Gastroesophageal sphincter (tissue), 3 donors: ENCODE measurements at regions not wholly inside any gene's neighbourhood (a gene's known extent, or its start where the extent isn't known, plus 50 kb on each side); places are given as distances from the start of the nearest gene placed in this dataset.

Experiments used
- CTCF ChIP-seq, 4 experiments: fragments of 200-600 bp in 2 of 4; fragments of 450-650 bp in 2 of 4; sonication (generic) in 1 of 4; IDR thresholded peaks; one replicate each; pipeline ENCODE4 v1.5.1; 2017 to 2019; ENCODE audit warnings: antibody characterized with exemption in 4 of 4, mild to moderate bottlenecking in 2 of 4, moderate library complexity in 2 of 4
- EP300 ChIP-seq: sonication (generic); formaldehyde crosslinking; IDR thresholded peaks from one replicate; pipeline ENCODE4 v1.6.1; 2017; ENCODE audit warnings: antibody characterized with exemption, mild to moderate bottlenecking
- POLR2A ChIP-seq, 2 donors: fragments of 450-650 bp; IDR thresholded peaks; one replicate each; pipeline ENCODE4 v1.6.1; 2017; ENCODE audit warnings: antibody characterized with exemption in 2 of 2, mild to moderate bottlenecking in 2 of 2, moderate library complexity in 1 of 2
- POLR2AphosphoS5 ChIP-seq: sonication (generic); formaldehyde crosslinking; IDR thresholded peaks from one replicate; pipeline ENCODE4 v1.6.1; 2017; ENCODE audit warnings: antibody characterized with exemption

GRCh38 chr3:54065140-54065539 lies 57.2 kb upstream of the CACNA2D3 start:
- no peak for TF ChIP-seq CTCF (IDR thresholded peaks at IDR 0.05)
- no peak for TF ChIP-seq POLR2A (IDR thresholded peaks at IDR 0.05)
- no peak for TF ChIP-seq EP300
- TF ChIP-seq POLR2AphosphoS5 = no peak
